Inferior parietal cortex (tissue), 1 donor: ENCODE measurements at regions not wholly inside any gene's neighbourhood (a gene's known extent, or its start where the extent isn't known, plus 50 kb on each side); places are given as distances from the start of the nearest gene placed in this dataset.
"Not testable (repeated sequence)": the region's sequence is repeated elsewhere in the genome, so short reads cannot be mapped to it uniquely, and the experiment has no call there.

Experiments
- DNase-seq: peaks from one replicate; pipeline ENCODE4 v3.0.0-alpha.2; 2016; ENCODE audit errors: extremely low spot score

GRCh38 chr3:81913886-81914663, 152.6 kb upstream of the GBE1 start:
- no peak for DNase-seq

GRCh38 chr3:81911221-81911620, 149.8 kb upstream of the GBE1 start:
- DNase-seq: no peak

GRCh38 chr3:81910244-81910852, 148.9 kb upstream of the GBE1 start:
- DNase-seq: peak; percentile 70

GRCh38 chr3:81909796-81910195, 148.4 kb upstream of the GBE1 start:
- no peak for DNase-seq

GRCh38 chr3:81908561-81908960, 147.1 kb upstream of the GBE1 start:
- DNase-seq: no peak

- no peak for DNase-seq
Observed at GRCh38 chr3:81898336-81898735, 136.9 kb upstream of the GBE1 start.

- DNase-seq: no peak
Observed at GRCh38 chr3:81894598-81894997, 133.2 kb upstream of the GBE1 start.

- DNase-seq: no peak
Observed at GRCh38 chr3:81891055-81891895, 129.8 kb upstream of the GBE1 start.

GRCh38 chr3:81888914-81889557, 127.6 kb upstream of the GBE1 start:
- DNase-seq: no peak

- DNase-seq: no peak
Observed at GRCh38 chr3:81887448-81887847, 126.0 kb upstream of the GBE1 start.

GRCh38 chr3:81886081-81886480, 124.6 kb upstream of the GBE1 start:
- DNase-seq: no peak

GRCh38 chr3:81884791-81885190, 123.3 kb upstream of the GBE1 start:
- no peak for DNase-seq

GRCh38 chr3:81876826-81877225, 115.4 kb upstream of the GBE1 start:
- DNase-seq: no peak

GRCh38 chr3:81874738-81875137, 113.3 kb upstream of the GBE1 start:
- DNase-seq: no peak

GRCh38 chr3:81872566-81872965, 111.1 kb upstream of the GBE1 start:
- DNase-seq: no peak

- DNase-seq: no peak
Observed at GRCh38 chr3:81871358-81872155, 110.1 kb upstream of the GBE1 start.

- DNase-seq: no peak
Observed at GRCh38 chr3:81869382-81869781, 107.9 kb upstream of the GBE1 start.

GRCh38 chr3:81868597-81868996, 107.2 kb upstream of the GBE1 start:
- DNase-seq: no peak

GRCh38 chr3:81867875-81868274, 106.4 kb upstream of the GBE1 start:
- DNase-seq: no peak

GRCh38 chr3:81865164-81865563, 103.7 kb upstream of the GBE1 start:
- DNase-seq: not testable (repeated sequence)

- no peak for DNase-seq
Observed at GRCh38 chr3:81864272-81864671, 102.8 kb upstream of the GBE1 start.
